Astrocyte (in vitro differentiated cells and primary cell): ENCODE measurements at regions not wholly inside any gene's neighbourhood (a gene's known extent, or its start where the extent isn't known, plus 50 kb on each side); places are given as distances from the start of the nearest gene placed in this dataset.

ENCODE experiments used
- DNase-seq: peaks from one replicate; pipeline ENCODE4 v3.0.0-alpha.2; 2010; ENCODE audit warnings: low read depth
- FAIRE-seq: peaks from 2 replicates; lab custom pipeline; 2011; peaks lifted over from hg19 to GRCh38; lab: Jason Lieb, UNC
- H2AFZ ChIP-seq: 2 replicates; pipeline ENCODE4 v1.6.0; 2012; ENCODE audit warnings: low read depth, low read length, inconsistent platforms
- H3K27ac ChIP-seq: 2 replicates; pipeline ENCODE4 v1.5.1; 2011; ENCODE audit warnings: low read depth, low read length, inconsistent platforms
- H3K27me3 ChIP-seq: 2 replicates; pipeline ENCODE4 v1.6.0; 2011; ENCODE audit warnings: low read length, inconsistent platforms; ENCODE audit not compliant: insufficient read depth
- H3K36me3 ChIP-seq: 2 replicates; pipeline ENCODE4 v1.5.1; 2011; ENCODE audit warnings: low read length, inconsistent platforms; ENCODE audit not compliant: insufficient read depth
- H3K4me1 ChIP-seq: 2 replicates; pipeline ENCODE4 v1.5.1; 2011; ENCODE audit warnings: low read length, inconsistent platforms; ENCODE audit not compliant: insufficient read depth
- H3K4me2 ChIP-seq: 2 replicates; pipeline ENCODE4 v1.6.0; 2012; ENCODE audit warnings: low read length, inconsistent platforms
- H3K4me3 ChIP-seq: 2 replicates; pipeline ENCODE4 v1.5.1; 2011; ENCODE audit warnings: low read depth, mild to moderate bottlenecking, low read length, inconsistent platforms; ENCODE audit not compliant: insufficient read depth
- H3K79me2 ChIP-seq: 2 replicates; pipeline ENCODE4 v1.6.0; 2012; ENCODE audit warnings: mild to moderate bottlenecking, low read length, inconsistent platforms; ENCODE audit not compliant: insufficient read depth
- H3K9ac ChIP-seq: 2 replicates; pipeline ENCODE4 v1.6.0; 2012; ENCODE audit warnings: mild to moderate bottlenecking, low read length, inconsistent platforms
- H3K9me3 ChIP-seq: 2 replicates; pipeline ENCODE4 v1.5.1; 2012; ENCODE audit warnings: low read depth, mild to moderate bottlenecking, low read length, inconsistent platforms; ENCODE audit not compliant: insufficient read depth
- H4K20me1 ChIP-seq: 2 replicates; pipeline ENCODE4 v1.6.0; 2012; ENCODE audit warnings: low read length, inconsistent platforms; ENCODE audit not compliant: insufficient read depth
- H3K27ac Mint-ChIP-seq: one replicate; pipeline ENCODE4 v1.8.0; 2021; ENCODE audit warnings: mild to moderate bottlenecking, mixed read lengths; ENCODE audit not compliant: unreplicated experiment
- H3K27me3 Mint-ChIP-seq: one replicate; pipeline ENCODE4 v1.8.0; 2021; ENCODE audit warnings: low read depth, mixed read lengths; ENCODE audit not compliant: unreplicated experiment
- H3K36me3 Mint-ChIP-seq: one replicate; pipeline ENCODE4 v1.8.0; 2021; ENCODE audit warnings: low read depth, mixed read lengths; ENCODE audit not compliant: unreplicated experiment
- H3K4me1 Mint-ChIP-seq: one replicate; pipeline ENCODE4 v1.8.0; 2021; ENCODE audit warnings: low read depth, mixed read lengths; ENCODE audit not compliant: unreplicated experiment
- H3K4me3 Mint-ChIP-seq: one replicate; pipeline ENCODE4 v1.8.0; 2021; ENCODE audit warnings: mild to moderate bottlenecking, moderate library complexity, mixed read lengths; ENCODE audit not compliant: unreplicated experiment
- H3K9me3 Mint-ChIP-seq: one replicate; pipeline ENCODE4 v1.8.0; 2021; ENCODE audit warnings: mild to moderate bottlenecking, mixed read lengths; ENCODE audit not compliant: unreplicated experiment
- CTCF ChIP-seq: IDR thresholded peaks from 2 replicates; pipeline ENCODE4 v1.5.1; 2011; ENCODE audit warnings: low read depth, mild to moderate bottlenecking, inconsistent platforms, low read length, moderate library complexity; ENCODE audit not compliant: insufficient read depth
- EZH2 ChIP-seq: IDR thresholded peaks from 2 replicates; pipeline ENCODE4 v1.6.1; 2012; ENCODE audit warnings: mild to moderate bottlenecking, low read length, inconsistent platforms; ENCODE audit not compliant: insufficient read depth

DNA sequence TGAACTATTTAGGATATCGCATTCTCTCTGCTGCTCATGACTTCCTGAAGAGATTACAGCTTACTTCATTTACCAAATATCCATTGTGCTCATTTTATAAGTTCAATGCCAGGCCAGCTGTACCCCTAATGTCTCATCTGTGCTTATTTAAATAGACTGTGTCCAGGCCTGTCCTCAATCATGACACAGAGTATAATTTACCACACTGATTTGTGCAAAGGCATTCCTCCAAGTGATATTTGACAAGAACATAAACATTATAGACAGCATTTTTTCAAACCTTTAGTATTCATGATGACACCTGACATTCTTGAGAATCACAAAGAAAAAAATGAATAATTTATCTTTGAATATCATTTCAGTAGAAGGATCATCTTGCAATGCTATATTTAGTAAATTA, 260.1 kb upstream of the SEMA3D start:
- H3K79me2 ChIP-seq: no peaks in the 10 kb centered on the region
- H2AFZ ChIP-seq: no peak overlapping the region
- no peaks in the 10 kb centered on the region for H3K27me3 ChIP-seq
- no peak overlapping the region for H3K4me3 Mint-ChIP-seq
- H3K27ac ChIP-seq: no peak overlapping the region
- H3K36me3 ChIP-seq: no peaks in the 10 kb centered on the region
- no peaks in the 10 kb centered on the region for H3K9me3 Mint-ChIP-seq
- H3K36me3 Mint-ChIP-seq: no peaks in the 10 kb centered on the region
- FAIRE-seq (no peak), DNase-seq (no peak)
- no peaks in the 10 kb centered on the region for H3K4me1 Mint-ChIP-seq
- no peak overlapping the region for H3K4me3 ChIP-seq
- H3K4me2 ChIP-seq: no peak overlapping the region
- H3K4me1 ChIP-seq: no peaks in the 10 kb centered on the region
- H3K9ac ChIP-seq: no peak overlapping the region
- H3K27me3 Mint-ChIP-seq: no peaks in the 10 kb centered on the region
- H3K27ac Mint-ChIP-seq: no peak overlapping the region
- H4K20me1 ChIP-seq: no peaks in the 10 kb centered on the region
- no peaks in the 10 kb centered on the region for H3K9me3 ChIP-seq
- TF ChIP-seq CTCF: no peak
- no peak for TF ChIP-seq EZH2

DNA sequence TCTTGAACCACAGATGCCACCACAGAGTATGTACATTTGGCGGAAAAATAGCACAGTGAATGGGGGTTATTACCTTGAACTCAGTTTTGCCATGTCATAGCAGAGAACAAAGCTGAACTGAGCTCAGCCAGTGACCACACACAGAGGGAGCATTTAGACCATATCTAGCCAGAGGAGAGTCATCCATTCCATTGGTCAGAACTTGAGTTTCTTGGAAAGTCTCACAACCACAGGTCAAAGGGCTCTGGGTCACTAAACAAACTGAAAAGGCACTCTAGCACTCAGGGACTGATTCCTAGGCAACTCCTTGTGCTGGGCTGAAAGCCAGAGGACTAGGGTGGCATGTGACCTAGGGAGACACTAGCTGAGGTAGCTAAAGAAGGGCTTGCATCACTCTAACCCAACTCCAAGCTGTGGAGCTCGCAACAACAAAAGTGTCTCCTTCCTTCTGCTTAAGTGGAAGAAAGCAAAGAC, 239.7 kb upstream of the SEMA3D start:
- no peak overlapping the region for H3K9ac ChIP-seq
- no peaks in the 10 kb centered on the region for H3K9me3 Mint-ChIP-seq
- no peaks in the 10 kb centered on the region for H3K27me3 Mint-ChIP-seq
- DNase-seq: peak; percentile 12
- H3K4me2 ChIP-seq: no peak overlapping the region
- H3K9me3 ChIP-seq: no peaks in the 10 kb centered on the region
- no peak overlapping the region for H3K27ac ChIP-seq
- TF ChIP-seq CTCF: no peak
- TF ChIP-seq EZH2: no peak
- no peaks in the 10 kb centered on the region for H3K36me3 ChIP-seq
- no peaks in the 10 kb centered on the region for H3K36me3 Mint-ChIP-seq
- H4K20me1 ChIP-seq: no peaks in the 10 kb centered on the region
- no peak overlapping the region for H3K4me3 ChIP-seq
- H3K4me3 Mint-ChIP-seq: no peak overlapping the region
- no peaks in the 10 kb centered on the region for H3K27me3 ChIP-seq
- peaks cover 13% of the 10 kb centered on the region for H3K4me1 Mint-ChIP-seq
- no peak for FAIRE-seq
- no peak overlapping the region for H2AFZ ChIP-seq
- H3K27ac Mint-ChIP-seq: no peak overlapping the region
- H3K4me1 ChIP-seq: no peaks in the 10 kb centered on the region
- H3K79me2 ChIP-seq: no peaks in the 10 kb centered on the region

GRCh38 chr7:85424298-85424697, 237.4 kb upstream of the SEMA3D start:
- FAIRE-seq: no peak
- peaks cover 13% of the 10 kb centered on the region for H3K4me1 Mint-ChIP-seq
- no peak overlapping the region for H3K4me2 ChIP-seq
- no peaks in the 10 kb centered on the region for H3K79me2 ChIP-seq
- H3K27me3 Mint-ChIP-seq: no peaks in the 10 kb centered on the region
- no peak for DNase-seq
- H3K9ac ChIP-seq: no peak overlapping the region
- H3K4me3 Mint-ChIP-seq: no peak overlapping the region
- no peaks in the 10 kb centered on the region for H3K36me3 Mint-ChIP-seq
- no peaks in the 10 kb centered on the region for H3K9me3 ChIP-seq
- H3K36me3 ChIP-seq: no peaks in the 10 kb centered on the region
- H3K27ac Mint-ChIP-seq: no peak overlapping the region
- no peaks in the 10 kb centered on the region for H3K9me3 Mint-ChIP-seq
- no peaks in the 10 kb centered on the region for H3K4me1 ChIP-seq
- no peak overlapping the region for H3K27ac ChIP-seq
- no peak overlapping the region for H2AFZ ChIP-seq
- no peaks in the 10 kb centered on the region for H4K20me1 ChIP-seq
- H3K27me3 ChIP-seq: no peaks in the 10 kb centered on the region
- TF ChIP-seq EZH2 (no peak), CTCF (no peak)
- H3K4me3 ChIP-seq: no peak overlapping the region
